GM21515 (cell line): ENCODE measurements at regions not wholly inside any gene's neighbourhood (a gene's known extent, or its start where the extent isn't known, plus 50 kb on each side); places are given as distances from the start of the nearest gene placed in this dataset.
"Not testable (repeated sequence)": the region's sequence is repeated elsewhere in the genome, so short reads cannot be mapped to it uniquely, and the experiment has no call there.

ENCODE experiments used
- ATAC-seq: cut with Tn5 transposase; IDR thresholded peaks from one replicate; pipeline ENCODE4 v1.9.1; 2021; ENCODE audit not compliant: unreplicated experiment

- not testable (repeated sequence) for ATAC-seq
Observed at GRCh38 chr2:111464367-111464766, 343.7 kb downstream of the BCL2L11 start.

DNA sequence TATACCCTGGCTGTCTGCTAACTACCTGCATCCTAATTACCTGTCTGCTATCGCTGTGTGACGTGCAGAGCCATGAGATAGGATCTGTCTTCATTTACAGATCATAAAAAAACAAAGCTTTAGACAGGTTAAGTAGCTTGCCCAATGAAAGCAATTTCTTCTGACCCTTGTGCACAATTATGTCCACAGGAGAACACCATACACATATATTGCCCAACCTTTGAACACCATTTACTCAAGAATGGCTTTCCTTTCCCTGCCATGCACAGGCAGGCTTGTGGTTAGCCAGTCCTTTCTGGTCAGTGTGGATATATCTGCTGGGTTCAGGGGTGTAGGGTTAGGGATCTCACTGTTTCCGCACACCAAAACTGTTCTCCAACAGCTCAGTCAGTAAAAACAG is 344.8 kb downstream of the BCL2L11 start:
- ATAC-seq: not testable (repeated sequence)

DNA sequence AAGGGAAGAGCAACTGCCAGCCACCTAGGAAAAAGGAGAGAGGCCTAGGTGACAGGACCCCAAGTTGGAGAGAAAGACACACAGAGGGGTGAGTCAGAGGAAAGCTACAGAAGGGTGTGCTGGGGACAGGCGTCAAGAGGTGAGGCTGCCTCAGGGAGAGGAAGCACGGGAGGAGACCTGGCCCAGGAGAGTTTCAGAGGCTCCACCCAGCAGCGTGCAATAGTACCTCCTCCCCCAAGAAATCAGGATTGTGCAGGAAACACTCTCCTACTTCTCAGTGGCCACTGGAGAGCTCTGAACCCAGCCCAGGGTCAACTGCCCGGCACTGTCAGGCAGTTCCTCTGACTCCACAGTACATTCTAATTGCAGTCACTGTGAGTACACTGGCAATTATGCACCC is 346.0 kb downstream of the BCL2L11 start:
- ATAC-seq: not testable (repeated sequence)

DNA sequence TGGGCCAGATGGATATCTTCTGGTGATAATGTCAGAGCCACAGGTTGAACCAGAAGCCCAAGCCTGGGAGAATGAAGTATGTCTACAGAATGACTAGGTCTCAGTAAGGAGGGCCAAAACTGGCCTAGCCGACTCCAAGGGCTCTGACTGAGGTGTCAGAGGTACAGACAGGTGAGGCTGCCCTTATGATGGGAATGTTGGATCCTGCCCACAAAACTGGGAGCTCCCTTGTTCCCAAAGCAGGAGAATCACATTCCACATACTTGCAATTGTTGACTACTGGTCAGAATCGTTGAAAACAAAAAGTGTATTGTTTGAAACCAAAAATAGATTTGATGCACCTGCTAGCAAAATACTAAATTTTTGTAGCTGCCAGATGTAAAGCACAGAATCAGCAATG is 350.2 kb downstream of the BCL2L11 start:
- ATAC-seq: not testable (repeated sequence)

DNA sequence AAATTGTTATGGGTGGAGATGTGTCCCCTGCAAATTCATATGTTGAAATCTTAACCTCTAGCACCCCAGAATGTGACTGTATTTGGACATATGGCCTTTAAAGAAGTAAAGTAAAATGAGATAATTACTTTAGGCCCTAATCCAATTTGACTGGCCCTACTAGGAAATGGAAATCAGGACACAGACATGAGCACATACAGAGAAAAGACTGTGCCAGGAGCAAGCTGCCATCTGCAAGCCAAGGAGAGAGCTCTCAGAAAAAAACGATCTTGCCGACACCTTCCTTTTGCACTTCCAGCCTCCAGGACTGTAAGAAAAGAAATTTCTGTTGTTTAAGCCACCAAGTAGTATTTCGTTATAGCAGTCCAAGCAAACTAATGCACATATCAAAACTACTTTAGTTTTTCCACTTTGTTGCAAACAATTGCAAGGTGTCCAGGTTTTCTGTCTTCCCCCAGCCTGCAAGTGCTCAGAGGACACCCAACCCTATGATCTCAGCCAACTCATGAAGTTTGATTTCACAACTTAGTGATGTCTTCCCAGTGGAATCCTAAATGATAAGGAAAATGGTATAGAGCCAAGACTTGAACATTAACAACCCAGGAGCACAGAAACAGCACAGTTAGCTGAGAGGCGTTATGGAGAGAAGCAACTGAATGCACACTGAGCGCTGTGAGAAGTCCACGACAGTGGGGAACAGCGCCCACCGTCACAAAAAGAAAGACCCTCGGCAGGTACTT is 351.2 kb downstream of the BCL2L11 start:
- not testable (repeated sequence) for ATAC-seq

GRCh38 chr2:111472844-111473403 is 352.2 kb downstream of the BCL2L11 start:
- ATAC-seq: not testable (repeated sequence)

DNA sequence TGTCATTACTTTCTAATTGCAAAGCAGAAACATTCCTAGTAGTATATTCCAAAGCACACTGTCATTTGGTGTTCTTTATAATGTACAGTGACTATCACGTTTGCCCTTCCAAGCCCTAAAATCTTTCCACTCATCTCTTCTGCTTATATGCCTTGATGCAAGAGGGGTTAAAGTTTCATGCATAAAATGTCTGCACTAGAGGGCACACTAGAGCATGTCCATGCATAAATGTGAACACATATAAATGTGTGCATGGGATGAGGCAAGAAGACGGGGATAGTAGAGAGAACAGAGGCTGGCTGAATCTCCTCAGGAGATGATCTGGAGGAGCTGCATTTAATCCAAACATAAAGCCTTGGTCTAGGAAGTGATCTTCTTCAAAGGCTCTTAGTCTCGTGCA is 352.8 kb downstream of the BCL2L11 start:
- ATAC-seq: not testable (repeated sequence)

- not testable (repeated sequence) for ATAC-seq
Observed at GRCh38 chr2:111474198-111474705, 353.5 kb downstream of the BCL2L11 start.

DNA sequence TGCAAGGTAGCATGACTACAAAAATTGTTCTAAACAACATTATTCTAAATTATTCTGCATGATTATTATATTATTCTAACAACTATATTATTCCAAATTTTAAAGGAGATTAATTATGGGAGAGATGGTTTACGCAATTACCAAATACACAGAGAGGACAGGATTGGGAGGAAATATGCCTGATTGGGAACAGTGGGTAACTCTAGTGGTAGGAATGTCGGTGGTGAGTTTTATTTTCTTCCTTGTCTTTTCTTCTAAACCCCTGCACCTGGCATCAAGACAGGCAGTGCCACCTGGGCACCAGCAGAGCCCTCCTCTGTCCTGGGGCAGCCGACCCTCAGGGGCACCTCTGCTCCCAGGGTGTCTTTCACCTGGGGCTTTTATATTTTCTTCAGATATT is 357.6 kb downstream of the BCL2L11 start:
- not testable (repeated sequence) for ATAC-seq

- peak; percentile 51 for ATAC-seq
Observed at GRCh38 chr2:111478871-111479318, 358.2 kb downstream of the BCL2L11 start.

DNA sequence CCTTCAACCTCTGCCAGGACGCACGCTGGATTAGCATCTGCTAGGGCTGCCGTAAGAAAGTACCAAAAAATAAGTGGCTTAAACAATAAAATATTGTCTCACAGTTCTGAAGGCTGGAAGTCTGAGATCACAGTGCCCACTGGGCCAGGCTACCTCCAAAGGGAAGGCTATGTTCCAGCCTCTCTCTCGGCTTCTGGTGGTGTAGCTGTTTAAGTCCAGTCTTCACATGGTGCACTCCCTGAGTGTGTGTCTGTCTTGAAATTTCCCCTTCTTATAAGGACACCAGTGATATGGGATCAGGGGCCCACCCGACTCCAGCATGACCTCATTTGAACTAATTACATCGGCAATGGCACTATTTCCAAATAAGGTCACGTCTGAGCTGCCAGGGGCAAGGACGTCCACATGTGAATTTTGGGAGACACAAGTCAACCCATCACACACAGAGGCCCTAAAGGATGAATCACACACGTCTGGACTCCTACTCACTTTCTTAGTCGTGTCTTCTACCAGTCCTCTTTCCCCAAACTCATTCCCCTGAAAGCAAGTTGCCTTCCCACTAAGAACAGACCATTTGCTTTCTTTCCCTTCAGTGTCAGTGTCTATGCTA is 359.4 kb downstream of the BCL2L11 start:
- not testable (repeated sequence) for ATAC-seq

- ATAC-seq: not testable (repeated sequence)
Observed at GRCh38 chr2:111480633-111481032, 359.9 kb downstream of the BCL2L11 start.

- not testable (repeated sequence) for ATAC-seq
Observed at GRCh38 chr2:111481219-111481618, 360.5 kb downstream of the BCL2L11 start.

GRCh38 chr2:111482987-111483679 is 362.4 kb downstream of the BCL2L11 start:
- peak; percentile 84 for ATAC-seq

- ATAC-seq: not testable (repeated sequence)
Observed at GRCh38 chr2:111484097-111484496, 363.4 kb downstream of the BCL2L11 start.

- ATAC-seq: not testable (repeated sequence)
Observed at GRCh38 chr2:111485895-111486294, 365.2 kb downstream of the BCL2L11 start.

- not testable (repeated sequence) for ATAC-seq
Observed at GRCh38 chr2:111488451-111488850, 367.7 kb downstream of the BCL2L11 start.

DNA sequence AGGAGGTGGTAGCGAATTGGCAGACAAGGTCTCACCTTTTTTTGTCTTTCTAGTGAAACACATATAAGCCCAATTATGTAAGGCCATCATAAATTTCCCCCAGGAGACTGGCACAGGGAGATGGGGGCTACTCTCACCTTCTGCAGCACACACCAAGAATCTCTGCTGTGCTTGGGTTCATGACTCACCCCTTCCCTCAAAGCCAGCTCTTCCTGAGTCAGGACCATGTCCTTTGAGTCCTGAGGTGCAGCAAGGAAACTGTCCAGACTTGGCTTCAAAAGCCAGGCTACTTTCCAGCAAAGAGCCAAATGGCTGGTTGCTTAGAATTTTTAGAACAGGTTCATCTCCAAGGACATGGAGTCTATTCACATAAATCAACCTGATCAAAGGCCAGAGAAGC is 368.7 kb downstream of the BCL2L11 start:
- ATAC-seq: not testable (repeated sequence)

DNA sequence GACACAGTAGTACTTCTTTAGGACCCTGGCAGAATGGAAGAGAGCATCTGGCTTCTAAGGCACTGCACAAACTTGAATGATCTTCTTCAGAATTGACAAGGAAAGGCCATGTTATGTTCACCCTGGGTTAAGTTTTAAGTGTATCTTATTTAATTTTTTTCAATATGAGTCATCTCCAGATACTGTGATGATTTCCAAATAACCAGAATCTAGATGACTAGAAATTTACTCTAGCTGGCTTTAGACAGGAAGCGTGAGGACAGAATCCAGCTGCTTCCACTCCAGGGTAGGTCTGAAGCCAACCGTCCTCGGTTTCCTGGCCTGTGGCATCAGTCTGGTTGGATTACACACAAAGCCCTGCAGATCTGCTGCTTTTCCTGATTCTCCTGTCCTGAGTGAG is 370.5 kb downstream of the BCL2L11 start:
- ATAC-seq: not testable (repeated sequence)

GRCh38 chr2:111491614-111492013 is 370.9 kb downstream of the BCL2L11 start:
- ATAC-seq: not testable (repeated sequence)
